GM21529 (cell line): ENCODE measurements at regions not wholly inside any gene's neighbourhood (a gene's known extent, or its start where the extent isn't known, plus 50 kb on each side); places are given as distances from the start of the nearest gene placed in this dataset.
"Not testable (repeated sequence)": the region's sequence is repeated elsewhere in the genome, so short reads cannot be mapped to it uniquely, and the experiment has no call there.

ENCODE experiments used
- ATAC-seq: cut with Tn5 transposase; IDR thresholded peaks from one replicate; pipeline ENCODE4 v1.9.1; 2021; ENCODE audit not compliant: unreplicated experiment

DNA sequence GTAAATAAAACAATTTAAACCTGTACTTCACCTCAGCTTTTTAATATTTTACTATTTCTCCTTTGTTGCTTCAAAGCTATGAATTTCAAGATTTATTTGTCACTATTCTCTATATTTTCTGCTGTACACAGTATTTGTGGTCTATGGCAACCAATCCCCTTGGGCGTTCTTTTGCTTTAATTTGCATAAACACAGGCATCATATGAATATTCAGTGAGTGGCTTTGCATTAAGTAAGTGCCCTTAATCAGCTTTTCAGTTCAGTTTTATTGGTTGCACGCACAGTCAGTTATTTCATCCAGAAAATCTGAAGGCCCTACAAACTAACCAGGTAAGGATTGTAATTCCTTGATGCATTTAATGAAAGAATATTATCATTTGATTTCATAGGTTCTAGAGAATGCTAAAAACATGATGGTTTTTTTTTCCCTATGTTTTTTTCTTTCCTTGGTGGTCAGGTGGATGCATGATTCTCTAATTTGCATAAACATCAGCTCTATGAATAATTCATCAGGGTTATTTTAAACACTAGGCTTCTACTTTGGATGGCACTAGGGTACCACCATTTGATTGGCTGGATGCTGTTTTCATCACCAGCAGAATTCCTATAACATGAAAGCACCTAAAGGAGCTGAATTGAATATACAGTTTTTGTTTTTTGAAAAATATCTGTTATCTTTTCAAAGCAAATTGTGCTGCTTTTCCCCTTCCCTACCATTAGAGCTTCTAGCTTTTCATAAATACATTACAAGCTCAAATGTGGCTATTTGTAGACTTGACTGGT lies 249.2 kb upstream of the CCNH start:
- no peak for ATAC-seq

DNA sequence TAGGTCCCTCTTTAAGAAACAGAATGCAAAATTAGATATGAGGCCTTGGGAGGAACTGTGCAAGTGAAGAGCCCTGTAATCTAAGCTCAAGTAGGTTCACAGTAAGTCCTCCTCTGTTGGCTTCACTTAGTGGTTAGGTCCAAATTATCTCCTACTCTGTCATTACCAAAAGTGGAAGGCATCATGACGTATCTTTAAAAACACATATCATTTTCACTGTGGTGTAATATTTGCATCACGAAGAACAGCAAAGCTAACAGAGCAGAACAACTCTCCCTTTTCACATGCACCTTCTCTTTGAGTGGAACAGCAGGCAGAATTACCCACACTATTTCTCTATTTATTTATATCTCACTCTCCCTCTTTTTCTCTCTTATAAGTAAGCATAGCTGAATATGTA lies 240.5 kb upstream of the CCNH start:
- no peak for ATAC-seq

GRCh38 chr5:87650284-87650683 lies 237.6 kb upstream of the CCNH start:
- ATAC-seq = no peak

DNA sequence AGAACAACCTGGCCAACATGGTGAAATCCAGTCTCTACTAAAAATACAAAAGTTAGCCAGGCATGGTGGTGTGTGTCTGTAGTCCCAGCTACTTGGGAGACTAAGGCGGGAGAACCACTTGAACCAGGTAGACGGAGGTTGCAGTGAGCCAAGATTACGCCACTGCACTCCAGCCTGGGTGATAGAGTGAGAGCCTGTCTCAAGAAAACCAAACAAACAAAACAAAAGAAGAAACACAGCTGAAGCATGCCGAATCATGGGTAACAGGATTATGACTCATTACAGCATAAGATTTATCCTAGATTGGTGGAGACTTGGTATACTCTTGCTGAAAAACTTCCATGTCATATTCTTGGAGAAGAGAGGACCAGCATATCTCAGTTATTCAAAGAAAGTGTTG lies 236.7 kb upstream of the CCNH start:
- no peak for ATAC-seq

DNA sequence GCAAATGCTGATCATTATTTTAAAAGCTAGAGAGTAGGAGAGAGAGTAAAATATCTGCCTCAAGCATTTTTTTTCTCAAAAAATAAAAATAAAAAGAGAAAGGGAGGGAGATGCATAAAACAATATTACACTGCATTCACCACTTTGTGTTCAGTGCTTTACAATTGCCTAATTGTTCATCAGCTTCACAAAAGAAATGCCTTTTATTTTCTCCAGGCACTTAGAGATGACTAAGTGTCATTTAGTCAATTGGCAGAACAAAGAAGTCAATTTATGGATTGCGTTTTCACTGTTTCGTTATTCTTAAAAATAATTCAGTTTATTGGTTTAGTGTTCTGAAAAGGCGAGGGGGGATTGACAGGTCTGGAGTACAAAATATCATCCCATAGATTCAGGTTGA lies 232.5 kb upstream of the CCNH start:
- no peak for ATAC-seq

DNA sequence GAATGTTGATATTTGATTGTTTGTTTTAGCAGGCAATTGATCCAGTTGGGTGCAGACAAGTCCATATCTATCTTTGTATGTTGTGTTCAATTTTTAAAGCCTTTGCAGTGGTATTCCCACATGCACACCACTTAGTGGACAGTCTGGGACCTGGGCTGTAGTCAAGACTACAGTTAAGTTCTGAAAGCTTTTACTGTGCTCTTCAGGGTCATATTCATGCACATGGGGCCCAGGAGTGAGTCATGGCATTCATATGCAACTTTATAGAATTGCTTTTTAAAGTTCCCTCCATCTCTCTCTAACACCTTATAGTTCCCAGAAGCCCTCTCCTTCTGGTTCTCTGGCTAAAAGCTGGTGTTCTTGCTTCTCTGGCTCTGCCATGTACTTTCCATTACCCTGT lies 228.2 kb upstream of the CCNH start:
- ATAC-seq = no peak

GRCh38 chr5:87627363-87627762 lies 214.6 kb upstream of the CCNH start:
- ATAC-seq = no peak

GRCh38 chr5:87608385-87608784 lies 195.7 kb upstream of the CCNH start:
- ATAC-seq = no peak

GRCh38 chr5:87605663-87606062 lies 192.9 kb upstream of the CCNH start:
- no peak for ATAC-seq

- ATAC-seq = no peak
Observed at GRCh38 chr5:87599778-87600177, 187.0 kb upstream of the CCNH start.

DNA sequence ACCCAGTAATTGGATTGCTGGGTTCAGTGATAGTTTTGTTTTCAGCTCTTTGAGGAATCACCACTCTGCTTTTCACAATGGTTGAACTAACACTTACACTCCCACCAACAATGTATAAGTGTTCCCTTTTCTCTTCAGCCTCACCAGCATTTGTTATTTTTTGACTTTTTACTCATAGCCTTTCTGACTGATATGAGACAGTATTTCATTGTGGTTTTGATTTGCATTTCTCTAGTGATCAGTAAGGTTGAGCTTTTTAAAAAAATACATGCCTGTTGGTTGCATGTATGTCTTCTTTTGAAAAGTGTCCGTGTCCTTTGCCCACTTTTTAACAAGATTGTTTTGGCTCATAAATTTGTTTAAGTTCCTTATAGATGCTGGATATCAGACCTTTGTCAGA lies 185.7 kb upstream of the CCNH start:
- no peak for ATAC-seq

- ATAC-seq = no peak
Observed at GRCh38 chr5:87594566-87594965, 181.8 kb upstream of the CCNH start.

- no peak for ATAC-seq
Observed at GRCh38 chr5:87589587-87589986, 176.9 kb upstream of the CCNH start.

GRCh38 chr5:87588316-87588715 lies 175.6 kb upstream of the CCNH start:
- ATAC-seq = no peak

GRCh38 chr5:87583704-87584103 lies 171.0 kb upstream of the CCNH start:
- ATAC-seq = not testable (repeated sequence)

DNA sequence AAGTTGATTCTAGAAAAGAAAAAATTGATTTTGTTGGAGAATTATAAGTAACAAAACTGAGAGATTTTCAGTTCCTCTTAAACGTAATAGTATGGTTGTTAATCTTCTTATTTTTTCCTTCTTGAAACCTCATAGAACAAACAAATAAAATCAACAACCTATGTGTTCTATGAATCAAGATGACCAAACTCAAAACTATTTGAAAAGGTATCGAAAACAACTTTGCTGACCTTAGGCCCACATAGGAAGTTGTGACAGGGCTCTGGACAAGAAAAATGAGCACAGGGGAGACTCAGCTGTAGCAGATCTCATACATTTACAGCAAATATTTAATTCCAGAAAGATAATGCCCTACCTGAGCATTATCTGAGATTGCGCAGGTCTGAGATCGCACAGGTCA lies 169.4 kb upstream of the CCNH start:
- no peak for ATAC-seq

DNA sequence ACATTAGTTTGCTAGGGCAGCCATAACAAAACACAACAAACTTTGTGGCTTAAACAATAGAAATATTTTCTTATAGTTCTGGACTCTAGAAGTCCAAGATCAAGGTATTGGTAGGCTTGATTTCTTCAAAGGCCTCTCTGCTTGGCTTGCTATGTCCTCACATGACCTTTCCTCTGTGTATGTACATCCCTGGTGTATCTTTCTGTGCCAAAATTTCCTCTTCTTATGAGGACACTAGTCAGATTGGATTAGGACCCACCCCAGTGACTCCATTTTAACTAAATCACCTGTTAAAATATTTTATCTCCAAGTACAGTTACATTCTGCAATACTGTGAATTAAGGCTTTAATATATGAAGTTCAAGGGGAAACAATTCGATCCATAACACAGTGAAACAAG lies 168.9 kb upstream of the CCNH start:
- ATAC-seq = no peak

GRCh38 chr5:87579678-87580077 lies 166.9 kb upstream of the CCNH start:
- ATAC-seq = no peak

- no peak for ATAC-seq
Observed at GRCh38 chr5:87576867-87577266, 164.1 kb upstream of the CCNH start.

DNA sequence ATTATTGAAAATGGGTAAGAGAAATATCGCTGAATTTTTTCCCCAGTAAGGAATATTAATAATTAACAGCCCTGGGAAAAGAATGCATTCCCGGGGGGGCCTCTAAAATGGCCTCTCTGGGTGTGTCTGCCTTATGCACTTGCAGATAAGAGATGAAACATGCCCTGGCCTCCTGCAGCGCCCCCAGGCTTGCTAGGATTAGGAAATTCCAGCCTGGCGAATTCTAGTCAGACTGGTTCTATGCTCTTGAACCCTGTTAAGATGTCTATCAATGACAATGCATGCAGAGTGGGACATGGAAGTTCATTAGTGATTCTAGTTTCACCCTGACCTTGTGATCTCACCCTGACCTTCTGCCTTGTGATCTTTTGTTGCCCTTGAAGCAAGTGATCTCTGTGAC lies 163.6 kb upstream of the CCNH start:
- ATAC-seq = not testable (repeated sequence)

GRCh38 chr5:87574106-87574505 lies 161.4 kb upstream of the CCNH start:
- ATAC-seq = no peak

DNA sequence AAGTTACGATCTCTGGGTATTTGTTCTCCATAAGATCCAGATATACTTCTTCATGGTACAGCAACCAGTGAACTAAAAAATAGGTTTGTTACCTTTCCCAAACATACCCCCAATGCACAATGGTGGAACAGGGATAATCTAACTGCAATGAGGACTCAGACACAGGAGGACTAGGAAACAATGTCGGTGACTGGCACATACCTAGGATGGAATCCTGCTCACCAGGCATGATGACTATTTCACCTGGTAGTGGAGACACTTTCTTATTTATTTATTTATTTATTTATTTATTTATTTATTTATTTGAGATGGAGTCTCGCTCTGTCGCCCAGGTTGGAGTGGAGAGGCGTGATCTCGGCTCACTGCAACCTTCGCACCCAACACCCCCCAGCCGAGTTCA lies 159.9 kb upstream of the CCNH start:
- ATAC-seq = no peak

- no peak for ATAC-seq
Observed at GRCh38 chr5:87572090-87572489, 159.4 kb upstream of the CCNH start.
